ENCODE measurements at regions not wholly inside any gene's neighbourhood (a gene's known extent, or its start where the extent isn't known, plus 50 kb on each side); places are given as distances from the start of the nearest gene placed in this dataset.
A peak's percentile ranks its signal among the peaks of the same experiment; 100 is the strongest.

DNA sequence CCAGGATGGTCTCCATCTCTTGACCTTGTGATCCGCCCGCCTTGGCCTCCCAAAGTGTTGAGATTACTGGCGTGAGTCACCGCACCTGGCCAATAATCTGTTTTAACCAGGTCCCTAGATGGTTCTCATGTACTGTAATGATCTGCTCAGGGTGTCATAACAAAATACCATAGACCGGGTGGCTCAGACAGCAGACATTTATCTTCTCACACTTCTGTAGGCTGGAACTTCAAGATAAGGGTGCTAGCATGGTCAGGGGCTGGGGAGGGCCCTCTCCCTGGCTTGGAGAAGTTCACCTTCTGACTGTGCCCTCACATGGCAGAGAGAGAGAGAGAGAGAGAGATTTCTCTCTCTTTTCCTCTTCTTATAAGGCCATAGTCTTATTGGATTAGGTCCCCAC is 279.4 kb upstream of the LYZL1 start (continued):
- TF ChIP-seq, protein P1, sequence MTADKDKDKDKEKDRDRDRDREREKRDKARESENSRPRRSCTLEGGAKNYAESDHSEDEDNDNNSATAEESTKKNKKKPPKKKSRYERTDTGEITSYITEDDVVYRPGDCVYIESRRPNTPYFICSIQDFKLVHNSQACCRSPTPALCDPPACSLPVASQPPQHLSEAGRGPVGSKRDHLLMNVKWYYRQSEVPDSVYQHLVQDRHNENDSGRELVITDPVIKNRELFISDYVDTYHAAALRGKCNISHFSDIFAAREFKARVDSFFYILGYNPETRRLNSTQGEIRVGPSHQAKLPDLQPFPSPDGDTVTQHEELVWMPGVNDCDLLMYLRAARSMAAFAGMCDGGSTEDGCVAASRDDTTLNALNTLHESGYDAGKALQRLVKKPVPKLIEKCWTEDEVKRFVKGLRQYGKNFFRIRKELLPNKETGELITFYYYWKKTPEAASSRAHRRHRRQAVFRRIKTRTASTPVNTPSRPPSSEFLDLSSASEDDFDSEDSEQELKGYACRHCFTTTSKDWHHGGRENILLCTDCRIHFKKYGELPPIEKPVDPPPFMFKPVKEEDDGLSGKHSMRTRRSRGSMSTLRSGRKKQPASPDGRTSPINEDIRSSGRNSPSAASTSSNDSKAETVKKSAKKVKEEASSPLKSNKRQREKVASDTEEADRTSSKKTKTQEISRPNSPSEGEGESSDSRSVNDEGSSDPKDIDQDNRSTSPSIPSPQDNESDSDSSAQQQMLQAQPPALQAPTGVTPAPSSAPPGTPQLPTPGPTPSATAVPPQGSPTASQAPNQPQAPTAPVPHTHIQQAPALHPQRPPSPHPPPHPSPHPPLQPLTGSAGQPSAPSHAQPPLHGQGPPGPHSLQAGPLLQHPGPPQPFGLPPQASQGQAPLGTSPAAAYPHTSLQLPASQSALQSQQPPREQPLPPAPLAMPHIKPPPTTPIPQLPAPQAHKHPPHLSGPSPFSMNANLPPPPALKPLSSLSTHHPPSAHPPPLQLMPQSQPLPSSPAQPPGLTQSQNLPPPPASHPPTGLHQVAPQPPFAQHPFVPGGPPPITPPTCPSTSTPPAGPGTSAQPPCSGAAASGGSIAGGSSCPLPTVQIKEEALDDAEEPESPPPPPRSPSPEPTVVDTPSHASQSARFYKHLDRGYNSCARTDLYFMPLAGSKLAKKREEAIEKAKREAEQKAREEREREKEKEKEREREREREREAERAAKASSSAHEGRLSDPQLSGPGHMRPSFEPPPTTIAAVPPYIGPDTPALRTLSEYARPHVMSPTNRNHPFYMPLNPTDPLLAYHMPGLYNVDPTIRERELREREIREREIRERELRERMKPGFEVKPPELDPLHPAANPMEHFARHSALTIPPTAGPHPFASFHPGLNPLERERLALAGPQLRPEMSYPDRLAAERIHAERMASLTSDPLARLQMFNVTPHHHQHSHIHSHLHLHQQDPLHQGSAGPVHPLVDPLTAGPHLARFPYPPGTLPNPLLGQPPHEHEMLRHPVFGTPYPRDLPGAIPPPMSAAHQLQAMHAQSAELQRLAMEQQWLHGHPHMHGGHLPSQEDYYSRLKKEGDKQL (CRISPR knock-in tag; IDR thresholded peaks at IDR 0.05; ENCODE audit: borderline replicate concordance): no peak
- TF ChIP-seq TEAD2 (tag; IDR thresholded peaks at IDR 0.05) (peak; percentile 94), FOXJ3 (CRISPR knock-in tag; IDR thresholded peaks at IDR 0.05) (no peak), SRF (CRISPR knock-in tag; IDR thresholded peaks at IDR 0.05) (peak in 1 of 2 experiments; percentile 57; a peak in 1 of 4 replicates), RBM39 (optimal IDR thresholded peaks at IDR 0.05; ENCODE audit: low read depth, low read length) (no peak), TSC22D4 (tag; IDR thresholded peaks at IDR 0.05) (no peak), TCF7 (IDR thresholded peaks at IDR 0.05; ENCODE audit: borderline replicate concordance) (peak; percentile 81; the same call in 1 of the 2 replicates), OTX1 (CRISPR knock-in tag; IDR thresholded peaks at IDR 0.05) (no peak), RFX5 (IDR thresholded peaks at IDR 0.05; ENCODE audit: low read depth, low read length) (no peak), RFX7 (CRISPR knock-in tag; IDR thresholded peaks at IDR 0.05) (no peak), KLF16 (IDR thresholded peaks at IDR 0.05) (peak; percentile 99)
- TF ChIP-seq, protein P2, sequence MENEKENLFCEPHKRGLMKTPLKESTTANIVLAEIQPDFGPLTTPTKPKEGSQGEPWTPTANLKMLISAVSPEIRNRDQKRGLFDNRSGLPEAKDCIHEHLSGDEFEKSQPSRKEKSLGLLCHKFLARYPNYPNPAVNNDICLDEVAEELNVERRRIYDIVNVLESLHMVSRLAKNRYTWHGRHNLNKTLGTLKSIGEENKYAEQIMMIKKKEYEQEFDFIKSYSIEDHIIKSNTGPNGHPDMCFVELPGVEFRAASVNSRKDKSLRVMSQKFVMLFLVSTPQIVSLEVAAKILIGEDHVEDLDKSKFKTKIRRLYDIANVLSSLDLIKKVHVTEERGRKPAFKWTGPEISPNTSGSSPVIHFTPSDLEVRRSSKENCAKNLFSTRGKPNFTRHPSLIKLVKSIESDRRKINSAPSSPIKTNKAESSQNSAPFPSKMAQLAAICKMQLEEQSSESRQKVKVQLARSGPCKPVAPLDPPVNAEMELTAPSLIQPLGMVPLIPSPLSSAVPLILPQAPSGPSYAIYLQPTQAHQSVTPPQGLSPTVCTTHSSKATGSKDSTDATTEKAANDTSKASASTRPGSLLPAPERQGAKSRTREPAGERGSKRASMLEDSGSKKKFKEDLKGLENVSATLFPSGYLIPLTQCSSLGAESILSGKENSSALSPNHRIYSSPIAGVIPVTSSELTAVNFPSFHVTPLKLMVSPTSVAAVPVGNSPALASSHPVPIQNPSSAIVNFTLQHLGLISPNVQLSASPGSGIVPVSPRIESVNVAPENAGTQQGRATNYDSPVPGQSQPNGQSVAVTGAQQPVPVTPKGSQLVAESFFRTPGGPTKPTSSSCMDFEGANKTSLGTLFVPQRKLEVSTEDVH (IDR thresholded peaks at IDR 0.05; ENCODE audit: low read depth, partially characterized antibody): peak; percentile 47
- TF ChIP-seq, protein P3, sequence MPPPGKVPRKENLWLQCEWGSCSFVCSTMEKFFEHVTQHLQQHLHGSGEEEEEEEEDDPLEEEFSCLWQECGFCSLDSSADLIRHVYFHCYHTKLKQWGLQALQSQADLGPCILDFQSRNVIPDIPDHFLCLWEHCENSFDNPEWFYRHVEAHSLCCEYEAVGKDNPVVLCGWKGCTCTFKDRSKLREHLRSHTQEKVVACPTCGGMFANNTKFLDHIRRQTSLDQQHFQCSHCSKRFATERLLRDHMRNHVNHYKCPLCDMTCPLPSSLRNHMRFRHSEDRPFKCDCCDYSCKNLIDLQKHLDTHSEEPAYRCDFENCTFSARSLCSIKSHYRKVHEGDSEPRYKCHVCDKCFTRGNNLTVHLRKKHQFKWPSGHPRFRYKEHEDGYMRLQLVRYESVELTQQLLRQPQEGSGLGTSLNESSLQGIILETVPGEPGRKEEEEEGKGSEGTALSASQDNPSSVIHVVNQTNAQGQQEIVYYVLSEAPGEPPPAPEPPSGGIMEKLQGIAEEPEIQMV (tag; conservative IDR thresholded peaks at IDR 0.05; ENCODE audit: low read depth): no peak
- TF ChIP-seq, protein P4, sequence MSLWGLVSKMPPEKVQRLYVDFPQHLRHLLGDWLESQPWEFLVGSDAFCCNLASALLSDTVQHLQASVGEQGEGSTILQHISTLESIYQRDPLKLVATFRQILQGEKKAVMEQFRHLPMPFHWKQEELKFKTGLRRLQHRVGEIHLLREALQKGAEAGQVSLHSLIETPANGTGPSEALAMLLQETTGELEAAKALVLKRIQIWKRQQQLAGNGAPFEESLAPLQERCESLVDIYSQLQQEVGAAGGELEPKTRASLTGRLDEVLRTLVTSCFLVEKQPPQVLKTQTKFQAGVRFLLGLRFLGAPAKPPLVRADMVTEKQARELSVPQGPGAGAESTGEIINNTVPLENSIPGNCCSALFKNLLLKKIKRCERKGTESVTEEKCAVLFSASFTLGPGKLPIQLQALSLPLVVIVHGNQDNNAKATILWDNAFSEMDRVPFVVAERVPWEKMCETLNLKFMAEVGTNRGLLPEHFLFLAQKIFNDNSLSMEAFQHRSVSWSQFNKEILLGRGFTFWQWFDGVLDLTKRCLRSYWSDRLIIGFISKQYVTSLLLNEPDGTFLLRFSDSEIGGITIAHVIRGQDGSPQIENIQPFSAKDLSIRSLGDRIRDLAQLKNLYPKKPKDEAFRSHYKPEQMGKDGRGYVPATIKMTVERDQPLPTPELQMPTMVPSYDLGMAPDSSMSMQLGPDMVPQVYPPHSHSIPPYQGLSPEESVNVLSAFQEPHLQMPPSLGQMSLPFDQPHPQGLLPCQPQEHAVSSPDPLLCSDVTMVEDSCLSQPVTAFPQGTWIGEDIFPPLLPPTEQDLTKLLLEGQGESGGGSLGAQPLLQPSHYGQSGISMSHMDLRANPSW (CRISPR knock-in tag; IDR thresholded peaks at IDR 0.05): no peak
- TF ChIP-seq, protein P5, sequence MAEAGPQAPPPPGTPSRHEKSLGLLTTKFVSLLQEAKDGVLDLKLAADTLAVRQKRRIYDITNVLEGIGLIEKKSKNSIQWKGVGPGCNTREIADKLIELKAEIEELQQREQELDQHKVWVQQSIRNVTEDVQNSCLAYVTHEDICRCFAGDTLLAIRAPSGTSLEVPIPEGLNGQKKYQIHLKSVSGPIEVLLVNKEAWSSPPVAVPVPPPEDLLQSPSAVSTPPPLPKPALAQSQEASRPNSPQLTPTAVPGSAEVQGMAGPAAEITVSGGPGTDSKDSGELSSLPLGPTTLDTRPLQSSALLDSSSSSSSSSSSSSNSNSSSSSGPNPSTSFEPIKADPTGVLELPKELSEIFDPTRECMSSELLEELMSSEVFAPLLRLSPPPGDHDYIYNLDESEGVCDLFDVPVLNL (CRISPR knock-in tag; IDR thresholded peaks at IDR 0.05; ENCODE audit: low read depth): no peak
